CD4-positive, alpha-beta T cell (primary cell): ENCODE measurements at regions not wholly inside any gene's neighbourhood (a gene's known extent, or its start where the extent isn't known, plus 50 kb on each side); places are given as distances from the start of the nearest gene placed in this dataset.

Experiments
- ATAC-seq: fragments of 200-7000 bp; cut with Tn5 transposase; one replicate; pipeline ENCODE4 v1.10.0; 2022; ENCODE audit warnings: mild to moderate bottlenecking; ENCODE audit not compliant: poor library complexity
- CTCF ChIA-PET: fragments of 350-600 bp; sonication (Branson Sonifier 250); formaldehyde crosslinking; loops from one replicate; lab custom pipeline; 2021; ENCODE audit warnings: antibody characterized with exemption, inconsistent platforms; lab: Charles Lee
- POLR2A ChIA-PET: fragments of 350-600 bp; sonication (Branson Sonifier 250); formaldehyde crosslinking; loops from one replicate; lab custom pipeline; 2021; ENCODE audit warnings: antibody characterized with exemption, inconsistent platforms; lab: Charles Lee
- DNase-seq, 14 experiments: peaks; one replicate each; pipeline ENCODE4 v3.0.0-alpha.2; 2013 to 2020; ENCODE audit warnings: mixed read lengths in 2 of 14
- H3K27ac ChIP-seq, 2 donors: one replicate each; pipeline versions ENCODE4 v1.5.1 to v1.7.0; 2013; ENCODE audit warnings: low read length in 2 of 2, low read depth in 1 of 2, mild to moderate bottlenecking in 1 of 2
- H3K27me3 ChIP-seq, 2 experiments: 1 replicate in 1 of 2; 2 replicates in 1 of 2; pipeline versions ENCODE4 v1.6.1 to v1.7.0; 2013; ENCODE audit warnings: low read length in 2 of 2, control low read depth in 1 of 2, mild to moderate bottlenecking in 1 of 2, moderate library complexity in 1 of 2; ENCODE audit not compliant: insufficient read depth in 2 of 2, control insufficient read depth in 1 of 2
- H3K36me3 ChIP-seq: one replicate; pipeline ENCODE4 v1.6.1; 2013; ENCODE audit warnings: low read length, control low read depth; ENCODE audit not compliant: insufficient read depth
- H3K4me1 ChIP-seq: one replicate; pipeline ENCODE4 v1.6.1; 2013; ENCODE audit warnings: low read length, control low read depth; ENCODE audit not compliant: insufficient read depth
- H3K4me3 ChIP-seq: one replicate; pipeline ENCODE4 v1.5.1; 2013; ENCODE audit warnings: mild to moderate bottlenecking, low read length, moderate library complexity
- H3K9me3 ChIP-seq, 2 experiments: 1 replicate in 1 of 2; 2 replicates in 1 of 2; pipeline versions ENCODE4 v1.6.1 to v1.7.0; 2013; ENCODE audit warnings: low read length in 2 of 2, mild to moderate bottlenecking in 2 of 2, control low read depth in 1 of 2, moderate library complexity in 1 of 2; ENCODE audit not compliant: control insufficient read depth in 1 of 2, insufficient read depth in 1 of 2
- H3K27ac Mint-ChIP-seq: one replicate; pipeline ENCODE4 v1.8.0; 2020; ENCODE audit warnings: mixed read lengths
- H3K27me3 Mint-ChIP-seq: one replicate; pipeline ENCODE4 v1.8.0; 2021; ENCODE audit warnings: mixed read lengths
- H3K36me3 Mint-ChIP-seq: one replicate; pipeline ENCODE4 v1.8.0; 2021; ENCODE audit warnings: low read depth, mixed read lengths
- H3K4me1 Mint-ChIP-seq: one replicate; pipeline ENCODE4 v1.8.0; 2021; ENCODE audit warnings: low read depth, mixed read lengths
- H3K4me3 Mint-ChIP-seq: one replicate; pipeline ENCODE4 v1.8.0; 2020; ENCODE audit warnings: mild to moderate bottlenecking, mixed read lengths
- H3K9me3 Mint-ChIP-seq: one replicate; pipeline ENCODE4 v1.8.0; 2020; ENCODE audit warnings: mixed read lengths
- intact Hi-C, 2 experiments: fragments of 100-400 bp; cut with DNase I in 1 of 2; cut with micrococcal nuclease in 1 of 2; formaldehyde crosslinking; loops; one replicate each; pipeline versions ENCODE4 v1.15.1 to v1.9.0; 2023 to 2025; cut with DNase I, micrococcal nuclease
- TF ChIP-seq, protein P1 (sequence below): fragments of 200-600 bp; IDR thresholded peaks from one replicate; pipeline ENCODE4 v1.8.0; 2022; ENCODE audit warnings: antibody characterized with exemption, mild to moderate bottlenecking

DNA sequence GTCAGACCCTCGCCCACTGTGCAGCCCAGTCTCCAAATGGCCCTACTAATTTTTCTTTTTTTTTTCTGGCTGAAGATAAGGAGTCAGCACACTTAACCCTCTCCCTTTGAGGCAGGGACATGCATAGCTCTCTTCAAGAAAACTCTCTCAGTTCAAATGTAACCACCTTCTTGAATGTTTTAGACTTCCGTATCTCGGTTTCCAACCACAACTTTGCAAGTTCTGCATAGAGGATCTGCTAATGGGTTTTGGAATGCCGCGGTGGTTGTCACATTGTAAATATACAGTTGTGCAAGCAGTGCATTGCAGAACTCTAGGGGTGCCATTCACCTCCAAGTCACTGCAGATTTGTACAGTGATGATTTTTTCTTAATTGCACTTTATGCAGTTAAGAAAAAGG is 59.4 kb upstream of the SLC35B3 start:
- H3K4me3 Mint-ChIP-seq = no peak overlapping the region
- no peaks in the 10 kb centered on the region for H3K36me3 Mint-ChIP-seq
- ChIA-PET POLR2A (no interaction called here), CTCF (no interaction called here)
- no peak overlapping the region for H3K27ac Mint-ChIP-seq
- H3K4me1 Mint-ChIP-seq = no peaks in the 10 kb centered on the region
- H3K27ac ChIP-seq = no peak overlapping the region
- H3K4me3 ChIP-seq = no peak overlapping the region
- DNase-seq (no peak), ATAC-seq (no peak)
- no peaks in the 10 kb centered on the region for H3K9me3 ChIP-seq
- intact Hi-C loops = no loop called here
- TF ChIP-seq, protein P1, sequence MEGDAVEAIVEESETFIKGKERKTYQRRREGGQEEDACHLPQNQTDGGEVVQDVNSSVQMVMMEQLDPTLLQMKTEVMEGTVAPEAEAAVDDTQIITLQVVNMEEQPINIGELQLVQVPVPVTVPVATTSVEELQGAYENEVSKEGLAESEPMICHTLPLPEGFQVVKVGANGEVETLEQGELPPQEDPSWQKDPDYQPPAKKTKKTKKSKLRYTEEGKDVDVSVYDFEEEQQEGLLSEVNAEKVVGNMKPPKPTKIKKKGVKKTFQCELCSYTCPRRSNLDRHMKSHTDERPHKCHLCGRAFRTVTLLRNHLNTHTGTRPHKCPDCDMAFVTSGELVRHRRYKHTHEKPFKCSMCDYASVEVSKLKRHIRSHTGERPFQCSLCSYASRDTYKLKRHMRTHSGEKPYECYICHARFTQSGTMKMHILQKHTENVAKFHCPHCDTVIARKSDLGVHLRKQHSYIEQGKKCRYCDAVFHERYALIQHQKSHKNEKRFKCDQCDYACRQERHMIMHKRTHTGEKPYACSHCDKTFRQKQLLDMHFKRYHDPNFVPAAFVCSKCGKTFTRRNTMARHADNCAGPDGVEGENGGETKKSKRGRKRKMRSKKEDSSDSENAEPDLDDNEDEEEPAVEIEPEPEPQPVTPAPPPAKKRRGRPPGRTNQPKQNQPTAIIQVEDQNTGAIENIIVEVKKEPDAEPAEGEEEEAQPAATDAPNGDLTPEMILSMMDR = no peak
- H3K27me3 Mint-ChIP-seq = no peaks in the 10 kb centered on the region
- H3K27me3 ChIP-seq = no peaks in the 10 kb centered on the region
- no peaks in the 10 kb centered on the region for H3K36me3 ChIP-seq
- no peaks in the 10 kb centered on the region for H3K4me1 ChIP-seq
- peaks cover 3% of the 10 kb centered on the region for H3K9me3 Mint-ChIP-seq

DNA sequence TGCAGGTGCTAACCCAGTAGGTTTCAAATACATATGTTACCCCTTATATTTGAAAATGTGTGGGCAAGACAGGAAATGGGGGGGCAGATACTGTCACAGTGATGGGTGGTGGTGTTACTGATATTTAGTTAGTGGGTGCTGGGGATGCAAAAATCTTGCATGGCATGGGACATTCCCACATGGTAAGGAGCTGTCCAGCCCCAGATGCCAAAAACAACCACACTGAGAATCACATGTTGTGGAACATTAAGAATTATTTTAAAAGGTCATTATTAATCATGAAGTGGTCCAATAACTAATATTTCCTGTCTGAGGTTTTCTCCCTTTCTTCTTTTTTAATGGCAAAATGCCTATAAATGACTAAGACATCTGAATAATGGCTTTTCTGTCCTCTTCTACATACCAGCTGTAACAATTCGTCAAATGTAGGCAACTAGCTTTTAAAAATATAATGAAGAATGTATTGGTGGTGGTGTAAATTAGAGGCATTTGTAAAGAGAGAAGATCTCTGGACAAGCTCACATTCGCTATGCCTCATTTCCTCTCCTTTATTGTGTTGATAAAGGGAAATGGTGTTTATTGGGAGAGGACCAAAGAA is 57.3 kb upstream of the SLC35B3 start:
- Mint-ChIP-seq H3K4me1 (no peaks in the 10 kb centered on the region), H3K36me3 (no peaks in the 10 kb centered on the region), H3K9me3 (no peaks in the 10 kb centered on the region), H3K27me3 (no peaks in the 10 kb centered on the region), H3K27ac (no peak overlapping the region), H3K4me3 (no peak overlapping the region)
- H3K27ac ChIP-seq = no peak overlapping the region
- ATAC-seq (no peak), DNase-seq (no peak)
- TF ChIP-seq, protein P1 = no peak
- POLR2A ChIA-PET = no interaction called here
- no peaks in the 10 kb centered on the region for H3K27me3 ChIP-seq
- H3K36me3 ChIP-seq = no peaks in the 10 kb centered on the region
- CTCF ChIA-PET = no interaction called here
- H3K4me3 ChIP-seq = no peak overlapping the region
- H3K9me3 ChIP-seq = no peaks in the 10 kb centered on the region
- intact Hi-C loops = no loop called here
- no peaks in the 10 kb centered on the region for H3K4me1 ChIP-seq
